Ovary (tissue), 3 donors: ENCODE measurements at regions not wholly inside any gene's neighbourhood (a gene's known extent, or its start where the extent isn't known, plus 50 kb on each side); places are given as distances from the start of the nearest gene placed in this dataset.

ENCODE experiments used
- CTCF ChIP-seq, 3 donors: fragments of 450-650 bp in 2 of 3; fragments of 200-600 bp in 1 of 3; IDR thresholded peaks; one replicate each; pipeline versions ENCODE4 v1.5.1 to v1.8.0; 2016 to 2022; ENCODE audit warnings: antibody characterized with exemption in 3 of 3, mild to moderate bottlenecking in 1 of 3
- POLR2A ChIP-seq: fragments of 450-650 bp; IDR thresholded peaks from one replicate; pipeline ENCODE4 v1.6.1; 2017; ENCODE audit warnings: antibody characterized with exemption, mild to moderate bottlenecking, moderate library complexity
- donor health status: DM: no; HTN: no; CAD: no.

GRCh38 chr12:90497923-90498545 is 456.9 kb downstream of the CCER1 start:
- no peak for TF ChIP-seq CTCF (IDR thresholded peaks at IDR 0.05)
- no peak for TF ChIP-seq POLR2A
